Lung microvascular endothelial cell (primary cell): ENCODE measurements at regions not wholly inside any gene's neighbourhood (a gene's known extent, or its start where the extent isn't known, plus 50 kb on each side); places are given as distances from the start of the nearest gene placed in this dataset.
"Not testable (repeated sequence)": the region's sequence is repeated elsewhere in the genome, so short reads cannot be mapped to it uniquely, and the experiment has no call there.

Experiments
- DNase-seq, 2 donors: peaks; one replicate each; pipeline versions ENCODE4 v3.0.0 to v3.0.0-alpha.2; 2010; ENCODE audit warnings: low read depth in 2 of 2

- DNase-seq, result no peak
Measured at GRCh38 chr15:67918205-67918861, 78.5 kb upstream of the RNU6-1 start.

DNA sequence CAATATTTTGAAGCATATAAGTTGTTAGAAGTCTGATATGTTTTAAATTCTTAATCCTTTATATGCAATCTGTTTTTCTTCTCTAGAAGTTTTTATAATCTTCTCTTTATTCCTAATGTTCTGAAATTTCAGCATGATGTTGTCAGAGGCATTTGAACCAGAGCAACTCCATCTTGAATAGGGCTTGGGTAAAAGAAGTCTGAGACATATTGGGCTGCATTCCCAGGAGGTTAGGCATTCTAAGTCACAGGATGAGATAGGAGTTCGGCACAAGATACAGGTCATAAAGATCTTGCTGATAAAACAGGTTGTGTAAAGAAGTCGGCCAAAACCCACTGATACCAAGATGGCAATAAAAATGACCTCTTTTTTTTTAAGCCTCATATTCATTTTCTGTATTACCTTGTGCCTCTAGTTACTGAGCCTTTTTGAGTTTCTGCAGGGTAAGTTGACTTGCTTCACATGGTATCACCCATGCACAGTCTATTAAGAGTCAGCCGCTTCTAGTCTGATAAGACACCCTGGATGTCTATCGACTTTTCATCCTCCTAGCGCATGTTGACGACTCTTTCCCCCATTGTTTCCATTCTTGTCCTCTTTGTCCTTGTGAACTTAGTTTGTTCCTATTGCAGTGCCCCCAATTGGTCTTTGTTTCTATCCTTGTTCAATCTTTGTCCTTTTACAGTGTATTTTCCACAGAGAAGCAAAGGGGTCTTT is 80.8 kb upstream of the RNU6-1 start:
- DNase-seq, result no peak

DNA sequence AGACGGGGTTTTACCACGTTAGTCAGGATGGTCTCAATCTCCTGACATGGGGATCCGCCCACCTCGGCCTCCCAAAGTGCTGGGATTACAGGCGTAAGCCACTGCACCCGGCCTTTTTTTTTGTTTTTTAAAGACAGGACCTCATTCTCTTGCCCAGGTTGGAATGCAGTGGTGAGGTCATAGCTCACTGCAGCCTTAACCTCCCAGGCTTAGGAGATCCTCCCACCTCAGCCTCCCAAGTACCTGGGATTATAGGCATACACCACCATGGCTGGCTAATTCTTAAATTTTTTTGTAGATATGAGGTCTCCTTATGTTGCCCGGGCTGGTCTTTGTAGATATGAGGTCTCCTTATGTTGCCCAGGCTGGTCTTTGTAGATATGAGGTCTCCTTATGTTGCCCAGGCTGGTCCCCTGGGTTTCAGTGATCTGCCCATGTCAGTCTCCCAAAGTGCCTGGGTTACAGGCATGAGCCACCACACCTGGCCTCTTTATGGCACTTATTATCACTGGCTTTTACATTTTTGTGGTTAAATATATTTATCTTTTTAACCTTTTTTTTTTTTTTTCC is 82.3 kb upstream of the RNU6-1 start:
- no peak for DNase-seq

DNA sequence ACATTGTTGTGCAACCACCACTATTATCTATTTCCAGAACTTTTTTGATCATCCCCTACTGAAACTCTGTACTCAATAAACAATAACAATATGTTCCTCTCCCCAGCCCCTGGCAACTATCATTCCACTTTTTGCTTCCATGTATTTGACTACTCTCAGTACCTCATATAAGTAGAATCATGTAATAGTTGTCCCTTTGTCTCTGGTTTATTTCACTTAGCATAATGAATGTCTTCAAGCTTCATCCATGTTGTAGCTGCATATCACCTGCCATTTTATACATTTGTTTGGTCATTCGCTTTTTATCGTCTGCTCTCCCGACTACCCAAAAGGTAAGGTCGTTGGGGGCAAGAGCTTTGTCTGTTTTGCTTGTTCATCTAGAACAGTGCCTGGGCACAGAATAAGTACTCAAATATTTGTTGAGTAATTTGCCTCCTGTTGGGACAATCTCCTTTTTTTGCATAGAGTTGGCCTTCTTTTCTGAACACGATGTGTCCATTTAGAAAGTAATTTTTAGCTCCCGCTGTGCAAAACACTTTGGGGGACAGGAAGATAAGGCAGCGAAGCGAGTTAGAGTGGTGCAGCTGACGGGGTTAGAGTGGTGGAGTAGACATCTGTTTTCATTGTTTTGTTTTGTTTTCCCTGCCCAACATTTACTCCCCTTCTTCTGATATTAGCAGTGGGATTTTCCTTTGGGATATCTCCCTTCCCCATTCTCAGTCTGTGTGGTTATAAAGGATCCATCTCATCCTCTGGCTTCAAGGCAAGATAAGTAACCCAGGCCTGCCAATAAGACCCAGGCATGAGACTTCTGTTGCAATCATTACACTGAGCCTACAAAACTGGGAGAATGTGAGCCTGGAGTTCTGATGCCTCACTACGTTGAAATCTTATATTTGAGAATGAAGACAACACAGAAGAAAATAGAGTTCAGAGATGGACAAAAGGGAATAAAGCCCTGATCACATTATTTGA is 83.4 kb upstream of the RNU6-1 start:
- no peak for DNase-seq

- DNase-seq, result no peak
Measured at GRCh38 chr15:67924359-67924974, 84.6 kb upstream of the RNU6-1 start.

DNA sequence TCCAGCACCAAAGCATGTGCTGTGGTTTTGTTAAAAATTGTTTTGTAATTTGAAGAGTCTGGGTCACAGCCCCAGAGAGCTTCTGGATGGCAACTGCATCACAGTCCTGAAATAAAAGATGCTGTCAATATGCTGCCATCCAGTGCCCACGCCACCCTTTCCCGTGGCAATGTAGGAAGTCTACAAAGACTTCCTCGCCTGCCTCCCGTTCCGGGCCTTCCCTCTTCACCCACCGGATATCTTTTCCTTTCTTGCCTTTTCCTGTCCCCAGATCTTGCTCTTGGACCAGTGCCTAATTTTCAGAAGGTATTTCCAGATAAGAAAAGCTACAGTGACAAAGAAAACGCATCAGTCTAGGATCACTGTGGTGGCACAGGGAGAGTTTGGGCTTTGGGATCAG is 85.3 kb upstream of the RNU6-1 start:
- no peak for DNase-seq

GRCh38 chr15:67927501-67928168 is 87.8 kb upstream of the RNU6-1 start:
- DNase-seq, result no peak

- no peak for DNase-seq
Measured at GRCh38 chr15:67928666-67929065, 88.8 kb upstream of the RNU6-1 start.

DNA sequence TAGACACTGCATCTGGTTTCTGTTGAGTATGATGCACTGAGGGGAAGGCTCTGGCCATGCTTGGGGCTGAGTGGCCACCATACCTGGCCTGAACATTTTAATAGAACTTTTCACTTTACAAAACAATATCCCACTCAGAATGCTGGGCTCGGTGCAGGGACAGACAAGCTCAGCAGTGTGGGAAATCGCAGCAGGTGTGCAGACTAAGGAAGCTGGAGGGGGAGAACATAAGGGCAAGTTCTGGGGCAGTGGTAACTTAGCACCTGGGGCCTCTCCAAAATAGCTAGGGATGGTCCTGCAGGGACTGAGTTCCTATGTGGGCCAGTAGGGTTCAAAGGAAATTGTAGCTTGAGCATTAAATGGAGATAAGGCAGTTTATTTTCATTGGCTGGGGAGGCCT is 90.9 kb upstream of the RNU6-1 start:
- DNase-seq, result no peak

- DNase-seq, result no peak
Measured at GRCh38 chr15:67931861-67932260, 92.0 kb upstream of the RNU6-1 start.

- DNase-seq, result not testable (repeated sequence)
Measured at GRCh38 chr15:67934126-67934525, 94.3 kb upstream of the RNU6-1 start.

- DNase-seq, result no peak
Measured at GRCh38 chr15:67935244-67935643, 95.4 kb upstream of the RNU6-1 start.

DNA sequence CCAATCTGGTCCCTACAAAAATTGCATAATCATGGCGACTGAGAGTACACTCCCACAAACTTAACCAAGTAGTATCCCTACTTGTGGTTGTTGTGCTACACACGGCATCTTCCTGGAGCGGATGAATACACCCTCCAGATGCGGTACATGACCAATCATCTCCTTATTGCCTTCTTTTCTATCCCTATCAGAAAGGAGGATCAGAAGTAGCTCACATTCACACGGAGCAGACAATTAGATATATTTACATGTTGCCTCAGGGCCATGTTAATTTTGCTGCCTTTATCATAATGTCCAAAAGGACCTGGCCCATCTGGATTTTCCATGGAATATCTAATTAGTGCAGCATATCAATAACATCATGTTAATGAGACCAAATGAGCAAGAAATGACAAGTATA is 96.4 kb upstream of the RNU6-1 start:
- DNase-seq, result no peak

GRCh38 chr15:67937153-67937761 is 97.4 kb upstream of the RNU6-1 start:
- no peak for DNase-seq

DNA sequence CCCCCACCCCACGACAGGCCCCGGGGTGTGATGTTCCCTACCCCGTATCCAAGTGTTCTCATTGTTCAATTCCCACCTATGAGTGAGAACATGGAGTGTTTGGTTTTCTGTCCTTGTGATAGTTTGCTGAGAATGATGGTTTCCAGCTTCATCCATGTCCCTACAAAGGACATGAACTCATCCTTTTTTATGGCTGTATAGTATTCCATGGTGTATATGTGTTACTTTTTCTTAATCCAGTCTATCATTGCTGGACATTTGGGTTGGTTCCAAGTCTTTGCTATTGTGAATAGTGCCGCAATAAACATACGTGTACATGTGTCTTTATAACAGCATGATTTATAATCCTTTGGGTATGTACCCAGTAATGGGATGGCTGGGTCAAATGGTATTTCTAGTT is 99.3 kb upstream of the RNU6-1 start:
- DNase-seq, result not testable (repeated sequence)

DNA sequence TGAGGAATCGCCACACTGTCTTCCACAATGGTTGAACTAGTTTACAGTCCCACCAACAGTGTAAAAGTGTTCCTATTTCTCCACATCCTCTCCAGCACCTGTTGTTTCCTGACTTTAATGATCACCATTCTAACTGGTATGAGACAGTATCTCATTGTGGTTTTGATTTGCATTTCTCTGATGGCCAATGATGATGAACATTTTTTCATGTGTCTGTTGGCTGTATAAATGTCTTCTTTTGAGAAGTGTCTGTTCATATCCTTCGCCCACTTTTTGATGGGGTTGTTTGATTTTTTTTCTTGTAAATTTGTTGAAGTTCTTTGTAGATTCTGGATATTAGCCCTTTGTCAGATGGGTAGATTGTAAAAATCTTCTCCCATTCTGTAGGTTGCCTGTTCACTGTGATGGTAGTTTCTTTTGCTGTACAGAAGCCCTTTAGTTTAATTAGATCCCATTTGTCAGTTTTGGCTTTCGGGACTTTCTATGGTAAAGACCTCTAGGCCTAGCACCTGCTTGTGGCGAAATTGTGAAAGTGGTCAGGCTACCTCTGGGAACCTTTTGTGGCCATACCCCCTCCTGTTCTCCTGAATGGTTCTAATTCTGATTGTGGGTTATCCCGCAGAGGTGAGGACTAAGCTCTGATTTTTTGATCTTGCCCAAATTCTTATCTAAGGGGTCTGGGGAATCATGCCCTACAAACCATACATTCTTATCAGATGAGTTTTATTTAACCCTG is 99.9 kb upstream of the RNU6-1 start:
- DNase-seq, result not testable (repeated sequence)

DNA sequence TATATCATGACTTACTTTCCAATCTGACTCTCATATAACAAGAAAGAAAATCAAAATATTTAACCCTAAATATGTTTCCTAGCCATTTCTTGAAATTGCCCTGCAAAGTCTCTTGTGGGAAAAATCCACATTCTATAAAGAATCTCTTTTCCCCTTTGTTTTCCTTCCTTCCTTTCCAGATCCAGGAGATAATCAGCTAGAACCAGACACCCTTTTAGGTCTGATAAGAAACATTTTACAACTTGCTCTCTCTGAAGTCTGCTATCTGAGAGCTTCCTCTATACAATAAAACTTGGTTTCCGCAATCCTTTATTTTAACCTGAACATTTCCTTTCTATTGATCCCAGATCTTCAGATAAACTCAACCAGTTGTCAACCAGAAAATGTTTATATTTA is 100.5 kb upstream of the RNU6-1 start:
- no peak for DNase-seq

DNA sequence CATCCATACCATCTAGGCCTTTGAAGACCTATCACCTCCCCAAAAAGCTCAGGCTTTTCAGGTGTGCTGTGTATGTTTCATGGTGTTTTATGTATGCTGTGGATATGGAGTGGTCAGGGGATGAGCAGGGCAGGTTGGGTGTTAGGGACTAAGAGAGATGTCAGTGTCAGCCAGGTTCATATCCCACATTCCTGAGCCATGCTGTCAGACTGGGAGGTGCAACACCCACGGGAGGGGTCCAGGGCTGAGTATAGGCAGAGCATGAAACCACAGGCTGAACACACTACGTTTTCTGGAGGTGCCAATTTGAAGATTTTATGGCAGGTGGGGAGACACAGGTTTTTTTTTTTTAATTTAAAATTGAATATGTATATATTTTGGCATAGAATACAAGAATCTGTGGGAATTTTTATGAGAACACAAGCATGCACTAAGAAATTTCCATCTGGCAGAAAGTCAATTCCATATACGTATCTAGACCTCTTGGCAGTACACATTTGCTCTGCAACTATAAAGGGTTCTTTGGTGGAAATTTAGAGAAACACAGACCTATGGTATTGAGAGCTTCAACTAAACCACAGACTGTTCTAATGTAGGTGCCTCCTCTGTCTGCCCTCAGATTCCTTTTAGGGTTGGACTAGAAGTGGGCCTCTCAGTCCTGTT is 101.9 kb upstream of the RNU6-1 start:
- no peak for DNase-seq

DNA sequence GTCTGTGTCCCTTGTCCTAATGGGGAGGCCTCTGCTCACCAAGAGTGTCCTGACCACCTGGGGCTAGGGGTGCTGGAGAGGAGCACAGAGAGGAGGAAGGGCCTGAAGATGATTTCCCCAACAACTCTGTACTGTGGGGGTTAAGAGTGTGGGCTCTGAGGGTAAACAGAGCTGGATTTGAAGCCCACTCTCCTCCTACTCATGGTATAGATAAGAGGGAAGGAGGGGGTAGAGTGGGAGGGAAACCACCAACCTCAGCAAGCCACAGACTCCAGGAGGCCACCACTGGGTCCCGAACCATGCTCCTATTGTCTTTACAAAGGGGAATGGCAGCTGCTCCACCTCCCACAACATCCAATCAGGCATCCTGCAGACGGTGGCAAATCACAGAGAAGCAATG is 103.6 kb upstream of the RNU6-1 start:
- DNase-seq, result no peak
